ENCODE measurements at regions not wholly inside any gene's neighbourhood (a gene's known extent, or its start where the extent isn't known, plus 50 kb on each side); places are given as distances from the start of the nearest gene placed in this dataset.

DNA sequence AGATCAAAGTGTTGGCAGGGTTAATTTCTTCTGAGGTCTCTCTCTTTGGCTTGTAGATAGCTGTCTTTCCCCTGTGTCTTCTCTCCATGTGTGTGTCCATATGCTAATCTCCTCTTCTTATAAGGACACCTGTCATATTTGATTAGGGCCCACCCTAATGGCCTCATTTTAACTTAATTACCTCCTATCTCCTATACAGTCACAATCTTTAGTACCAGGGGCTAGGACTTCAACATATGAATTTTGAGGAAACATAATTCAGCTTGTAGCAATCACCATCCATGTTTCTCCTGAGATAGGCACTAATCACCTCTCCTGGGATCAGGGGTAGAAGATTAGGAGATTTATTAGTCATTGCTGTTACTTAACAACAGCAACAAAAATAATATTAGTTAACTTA is 196.1 kb upstream of the RXFP2 start:
- no peaks in the 10 kb centered on the region for H3K4me1 ChIP-seq (ENCODE audit: control insufficient read depth in 4 of 4, insufficient read depth in 4 of 4, low read length in 3 of 4)
- no peak overlapping the region for H3K4me3 ChIP-seq (ENCODE audit: low read depth in 1 of 3, low read length in 3 of 3)
- TF ChIP-seq, protein P1, sequence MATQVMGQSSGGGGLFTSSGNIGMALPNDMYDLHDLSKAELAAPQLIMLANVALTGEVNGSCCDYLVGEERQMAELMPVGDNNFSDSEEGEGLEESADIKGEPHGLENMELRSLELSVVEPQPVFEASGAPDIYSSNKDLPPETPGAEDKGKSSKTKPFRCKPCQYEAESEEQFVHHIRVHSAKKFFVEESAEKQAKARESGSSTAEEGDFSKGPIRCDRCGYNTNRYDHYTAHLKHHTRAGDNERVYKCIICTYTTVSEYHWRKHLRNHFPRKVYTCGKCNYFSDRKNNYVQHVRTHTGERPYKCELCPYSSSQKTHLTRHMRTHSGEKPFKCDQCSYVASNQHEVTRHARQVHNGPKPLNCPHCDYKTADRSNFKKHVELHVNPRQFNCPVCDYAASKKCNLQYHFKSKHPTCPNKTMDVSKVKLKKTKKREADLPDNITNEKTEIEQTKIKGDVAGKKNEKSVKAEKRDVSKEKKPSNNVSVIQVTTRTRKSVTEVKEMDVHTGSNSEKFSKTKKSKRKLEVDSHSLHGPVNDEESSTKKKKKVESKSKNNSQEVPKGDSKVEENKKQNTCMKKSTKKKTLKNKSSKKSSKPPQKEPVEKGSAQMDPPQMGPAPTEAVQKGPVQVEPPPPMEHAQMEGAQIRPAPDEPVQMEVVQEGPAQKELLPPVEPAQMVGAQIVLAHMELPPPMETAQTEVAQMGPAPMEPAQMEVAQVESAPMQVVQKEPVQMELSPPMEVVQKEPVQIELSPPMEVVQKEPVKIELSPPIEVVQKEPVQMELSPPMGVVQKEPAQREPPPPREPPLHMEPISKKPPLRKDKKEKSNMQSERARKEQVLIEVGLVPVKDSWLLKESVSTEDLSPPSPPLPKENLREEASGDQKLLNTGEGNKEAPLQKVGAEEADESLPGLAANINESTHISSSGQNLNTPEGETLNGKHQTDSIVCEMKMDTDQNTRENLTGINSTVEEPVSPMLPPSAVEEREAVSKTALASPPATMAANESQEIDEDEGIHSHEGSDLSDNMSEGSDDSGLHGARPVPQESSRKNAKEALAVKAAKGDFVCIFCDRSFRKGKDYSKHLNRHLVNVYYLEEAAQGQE (IDR thresholded peaks at IDR 0.05): no peak
- TF ChIP-seq FOXA2 (IDR thresholded peaks at IDR 0.05): no peak
- TF ChIP-seq TAF1 (conservative IDR thresholded peaks at IDR 0.05): no peak
- TF ChIP-seq HNF4A (conservative IDR thresholded peaks at IDR 0.05): no peak
- no peak for TF ChIP-seq GABPA (IDR thresholded peaks at IDR 0.05 in 1 of 2, conservative IDR thresholded peaks at IDR 0.05 in 1 of 2)
- TF ChIP-seq, protein P2, sequence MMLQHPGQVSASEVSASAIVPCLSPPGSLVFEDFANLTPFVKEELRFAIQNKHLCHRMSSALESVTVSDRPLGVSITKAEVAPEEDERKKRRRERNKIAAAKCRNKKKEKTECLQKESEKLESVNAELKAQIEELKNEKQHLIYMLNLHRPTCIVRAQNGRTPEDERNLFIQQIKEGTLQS (IDR thresholded peaks at IDR 0.05): no peak
- TF ChIP-seq EGR1 (IDR thresholded peaks at IDR 0.05; ENCODE audit: low read depth in 2 of 2): no peak
- no peak for TF ChIP-seq NR2F2 (IDR thresholded peaks at IDR 0.05)
- no peak for DNase-seq (ENCODE audit: low spot score)
- H3K9me3 ChIP-seq (ENCODE audit: control insufficient read depth in 4 of 4, low read length in 3 of 4): no peaks in the 10 kb centered on the region
- H3K9ac ChIP-seq (ENCODE audit: low read depth in 1 of 2, low read length in 2 of 2): no peak overlapping the region
- H3K27ac ChIP-seq (ENCODE audit: low read depth in 1 of 2, low read length in 2 of 2): no peak overlapping the region
- H3K36me3 ChIP-seq (ENCODE audit: control insufficient read depth in 4 of 4, insufficient read depth in 3 of 4, low read depth in 1 of 4, low read length in 3 of 4): no peaks in the 10 kb centered on the region
- H3K27me3 ChIP-seq (ENCODE audit: control insufficient read depth in 4 of 4, insufficient read depth in 4 of 4, low read length in 3 of 4): no peaks in the 10 kb centered on the region

DNA sequence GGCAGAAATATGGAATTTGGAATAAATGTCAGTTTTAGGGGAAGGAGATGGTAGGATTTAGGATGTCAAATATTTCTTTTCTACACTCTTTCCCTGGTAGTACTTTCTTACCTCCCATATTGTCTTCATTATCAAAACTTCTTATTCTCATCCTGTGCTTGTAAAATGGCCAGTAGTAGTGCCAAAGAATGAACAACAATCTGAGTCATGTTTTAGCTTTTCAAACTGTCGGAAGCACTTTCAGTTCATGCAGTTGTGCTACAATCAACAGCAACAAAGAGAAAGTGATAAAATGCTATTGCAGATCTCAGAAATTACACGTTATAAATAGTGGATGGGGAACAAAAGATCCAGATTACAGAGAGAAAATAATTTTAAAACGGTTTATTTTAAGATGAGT is 193.7 kb upstream of the RXFP2 start:
- no peak overlapping the region for H3K27ac ChIP-seq (ENCODE audit: low read depth in 1 of 2, low read length in 2 of 2)
- no peaks in the 10 kb centered on the region for H3K9me3 ChIP-seq (ENCODE audit: control insufficient read depth in 4 of 4, low read length in 3 of 4)
- TF ChIP-seq RXRA (IDR thresholded peaks at IDR 0.05) (no peak), HNF4A (conservative IDR thresholded peaks at IDR 0.05) (no peak), FOXA2 (IDR thresholded peaks at IDR 0.05) (no peak), HNF4G (IDR thresholded peaks at IDR 0.05) (no peak), NR2F2 (IDR thresholded peaks at IDR 0.05) (no peak)
- TF ChIP-seq, protein P3, sequence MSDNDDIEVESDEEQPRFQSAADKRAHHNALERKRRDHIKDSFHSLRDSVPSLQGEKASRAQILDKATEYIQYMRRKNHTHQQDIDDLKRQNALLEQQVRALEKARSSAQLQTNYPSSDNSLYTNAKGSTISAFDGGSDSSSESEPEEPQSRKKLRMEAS (IDR thresholded peaks at IDR 0.05): no peak
- TF ChIP-seq, protein P2 (IDR thresholded peaks at IDR 0.05): no peak
- TF ChIP-seq, protein P4, sequence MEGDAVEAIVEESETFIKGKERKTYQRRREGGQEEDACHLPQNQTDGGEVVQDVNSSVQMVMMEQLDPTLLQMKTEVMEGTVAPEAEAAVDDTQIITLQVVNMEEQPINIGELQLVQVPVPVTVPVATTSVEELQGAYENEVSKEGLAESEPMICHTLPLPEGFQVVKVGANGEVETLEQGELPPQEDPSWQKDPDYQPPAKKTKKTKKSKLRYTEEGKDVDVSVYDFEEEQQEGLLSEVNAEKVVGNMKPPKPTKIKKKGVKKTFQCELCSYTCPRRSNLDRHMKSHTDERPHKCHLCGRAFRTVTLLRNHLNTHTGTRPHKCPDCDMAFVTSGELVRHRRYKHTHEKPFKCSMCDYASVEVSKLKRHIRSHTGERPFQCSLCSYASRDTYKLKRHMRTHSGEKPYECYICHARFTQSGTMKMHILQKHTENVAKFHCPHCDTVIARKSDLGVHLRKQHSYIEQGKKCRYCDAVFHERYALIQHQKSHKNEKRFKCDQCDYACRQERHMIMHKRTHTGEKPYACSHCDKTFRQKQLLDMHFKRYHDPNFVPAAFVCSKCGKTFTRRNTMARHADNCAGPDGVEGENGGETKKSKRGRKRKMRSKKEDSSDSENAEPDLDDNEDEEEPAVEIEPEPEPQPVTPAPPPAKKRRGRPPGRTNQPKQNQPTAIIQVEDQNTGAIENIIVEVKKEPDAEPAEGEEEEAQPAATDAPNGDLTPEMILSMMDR (IDR thresholded peaks at IDR 0.05; ENCODE audit: low read depth, low read length, missing input control): no peak
- TF ChIP-seq, protein P1 (IDR thresholded peaks at IDR 0.05): no peak
- peaks cover 0 to 4% (median 0%) of the 10 kb centered on the region in 4 donors for H3K27me3 ChIP-seq (ENCODE audit: control insufficient read depth in 4 of 4, insufficient read depth in 4 of 4, low read length in 3 of 4)
- 50% methylated on average over 3 of the region's 3 CpGs for WGBS
- no peak for DNase-seq (ENCODE audit: low spot score)
- no peak overlapping the region for H3K9ac ChIP-seq (ENCODE audit: low read depth in 1 of 2, low read length in 2 of 2)
- no peak overlapping the region for H3K4me3 ChIP-seq (ENCODE audit: low read depth in 1 of 3, low read length in 3 of 3)
- no peaks in the 10 kb centered on the region for H3K4me1 ChIP-seq (ENCODE audit: control insufficient read depth in 4 of 4, insufficient read depth in 4 of 4, low read length in 3 of 4)
- no peaks in the 10 kb centered on the region for H3K36me3 ChIP-seq (ENCODE audit: control insufficient read depth in 4 of 4, insufficient read depth in 3 of 4, low read depth in 1 of 4, low read length in 3 of 4)
